IMR-90 (cell line): ENCODE measurements at regions not wholly inside any gene's neighbourhood (a gene's known extent, or its start where the extent isn't known, plus 50 kb on each side); places are given as distances from the start of the nearest gene placed in this dataset.

ENCODE experiments used
- ATAC-seq: fragments of 200-7000 bp; cut with Tn5 transposase; 2 replicates; pipeline ENCODE4 v1.9.1; 2020; ENCODE audit warnings: low read depth, mild to moderate bottlenecking, moderate library complexity
- BruUV-seq: library from RNA; stranded (reverse); fragments of 400-500 nt; replicated peaks from 2 replicates; lab custom pipeline; 2021; lab: Mats Ljungman, UMichigan
- CTCF ChIA-PET: fragments of 300-600 bp; formaldehyde crosslinking; extraction: SDS; loops from one replicate; lab custom pipeline; 2021; ENCODE audit warnings: antibody characterized with exemption; lab: Yijun Ruan, JAX
- POLR2A ChIA-PET: fragments of 300-600 bp; sonication (Branson Sonifier 250); formaldehyde crosslinking; loops from one replicate; lab custom pipeline; 2022; ENCODE audit warnings: antibody characterized with exemption; ENCODE audit not compliant: unreplicated experiment; lab: Charles Lee
- DNase-seq: peaks from one replicate; pipeline ENCODE4 v3.0.0; 2013
- H2AFZ ChIP-seq: replicated peaks from 2 replicates; pipeline ENCODE3; 2013; ENCODE audit warnings: low read length, mild to moderate bottlenecking; ENCODE audit not compliant: poor library complexity
- H2AK5ac ChIP-seq: 2 replicates; pipeline ENCODE4 v1.6.1; 2013; ENCODE audit warnings: low read depth, low read length, inconsistent platforms
- H2AK9ac ChIP-seq: replicated peaks from 2 replicates; pipeline ENCODE3; 2013; ENCODE audit warnings: mild to moderate bottlenecking, low read depth, low read length, moderate library complexity; ENCODE audit not compliant: poor library complexity
- H2BK120ac ChIP-seq: 2 replicates; pipeline ENCODE4 v1.6.1; 2013; ENCODE audit warnings: low read depth, low read length, inconsistent platforms
- H2BK15ac ChIP-seq: 3 replicates; pipeline ENCODE4 v1.6.1; 2013; ENCODE audit warnings: low read depth, low read length, inconsistent platforms
- H2BK20ac ChIP-seq: 2 replicates; pipeline ENCODE4 v1.6.1; 2013; ENCODE audit warnings: low read depth, mild to moderate bottlenecking, inconsistent platforms, low read length, moderate library complexity
- H2BK5ac ChIP-seq: 2 replicates; pipeline ENCODE4 v1.6.1; 2013; ENCODE audit warnings: mild to moderate bottlenecking, low read depth, low read length, inconsistent platforms; ENCODE audit not compliant: poor library complexity, severe bottlenecking
- H3K14ac ChIP-seq: replicated peaks from 2 replicates; pipeline ENCODE4 v1.6.1; 2013; ENCODE audit warnings: low read depth, low read length, inconsistent platforms
- H3K18ac ChIP-seq: 2 replicates; pipeline ENCODE4 v1.6.1; 2013; ENCODE audit warnings: low read depth, low read length, control low read depth
- H3K23ac ChIP-seq: 2 replicates; pipeline ENCODE4 v1.6.1; 2013; ENCODE audit warnings: low read depth, low read length, inconsistent platforms
- H3K27ac ChIP-seq: 2 replicates; pipeline ENCODE4 v1.5.1; 2013; ENCODE audit warnings: mild to moderate bottlenecking, control low read depth, low read length; ENCODE audit not compliant: insufficient read depth
- H3K27me3 ChIP-seq: 2 replicates; pipeline ENCODE4 v1.6.1; 2013; ENCODE audit warnings: low read length; ENCODE audit not compliant: control insufficient read depth, insufficient read depth
- H3K36me3 ChIP-seq: 2 replicates; pipeline ENCODE4 v1.6.1; 2013; ENCODE audit warnings: low read length, mixed read lengths; ENCODE audit not compliant: control insufficient read depth, insufficient read depth
- H3K4ac ChIP-seq: 2 replicates; pipeline ENCODE4 v1.6.1; 2013; ENCODE audit warnings: low read depth, low read length, inconsistent platforms
- H3K4me1 ChIP-seq: 2 replicates; pipeline ENCODE4 v1.6.1; 2013; ENCODE audit warnings: low read length, mixed read lengths; ENCODE audit not compliant: control insufficient read depth, insufficient read depth
- H3K4me2 ChIP-seq: 2 replicates; pipeline ENCODE4 v1.6.1; 2013; ENCODE audit warnings: low read depth, mild to moderate bottlenecking, control low read depth, low read length, moderate library complexity
- H3K4me3 ChIP-seq: 2 replicates; pipeline ENCODE4 v1.5.1; 2013; ENCODE audit warnings: low read depth, mild to moderate bottlenecking, control low read depth, low read length, moderate library complexity; ENCODE audit not compliant: insufficient read depth
- H3K56ac ChIP-seq: 2 replicates; pipeline ENCODE4 v1.6.1; 2013; ENCODE audit warnings: low read length, inconsistent platforms; ENCODE audit not compliant: insufficient read depth; ENCODE audit errors: extremely low read depth
- H3K79me1 ChIP-seq, 2 experiments: 2 replicates each; pipeline ENCODE4 v1.6.1; 2013; ENCODE audit warnings: low read length in 2 of 2, inconsistent platforms in 1 of 2, low read depth in 1 of 2
- H3K9ac ChIP-seq: 2 replicates; pipeline ENCODE4 v1.6.1; 2013; ENCODE audit warnings: low read depth, low read length, control low read depth
- H3K9me1 ChIP-seq: 2 replicates; pipeline ENCODE4 v1.6.1; 2013; ENCODE audit warnings: low read length, inconsistent platforms; ENCODE audit not compliant: insufficient read depth
- H3K9me3 ChIP-seq: 2 replicates; pipeline ENCODE4 v1.6.1; 2013; ENCODE audit warnings: low read length; ENCODE audit not compliant: control insufficient read depth, insufficient read depth
- H4K20me1 ChIP-seq: 2 replicates; pipeline ENCODE4 v1.6.1; 2013; ENCODE audit warnings: low read length, inconsistent platforms; ENCODE audit not compliant: insufficient read depth
- H4K5ac ChIP-seq: 2 replicates; pipeline ENCODE4 v1.6.1; 2013; ENCODE audit warnings: mild to moderate bottlenecking, low read depth, low read length, control low read depth
- H4K8ac ChIP-seq, 2 experiments: 2 replicates each; pipeline ENCODE4 v1.6.1; 2013; ENCODE audit warnings: low read depth in 2 of 2, low read length in 2 of 2, control low read depth in 1 of 2, inconsistent platforms in 1 of 2
- H4K91ac ChIP-seq: 2 replicates; pipeline ENCODE4 v1.6.1; 2013; ENCODE audit warnings: low read depth, low read length, inconsistent platforms; ENCODE audit not compliant: insufficient read depth
- BHLHE40 ChIP-seq: fragments of 150-350 bp; IDR thresholded peaks from 2 replicates; pipeline ENCODE4 v1.6.1; 2016; ENCODE audit warnings: mild to moderate bottlenecking, low read depth, low read length
- CEBPB ChIP-seq: IDR thresholded peaks from 2 replicates; pipeline ENCODE4 v1.6.1; 2012; ENCODE audit warnings: low read depth, low read length, improper control_type of control experiment
- CHD1 ChIP-seq: IDR thresholded peaks from 2 replicates; pipeline ENCODE4 v1.6.1; 2012; ENCODE audit warnings: low read depth, low read length, improper control_type of control experiment
- FOS ChIP-seq: fragments of 150-350 bp; IDR thresholded peaks from 2 replicates; pipeline ENCODE4 v1.6.1; 2016; ENCODE audit warnings: low read depth, low read length
- MAFK ChIP-seq: IDR thresholded peaks from 2 replicates; pipeline ENCODE4 v1.6.1; 2012; ENCODE audit warnings: low read depth, low read length, improper control_type of control experiment
- MAZ ChIP-seq: IDR thresholded peaks from 2 replicates; pipeline ENCODE4 v1.6.1; 2012; ENCODE audit warnings: low read depth, mild to moderate bottlenecking, low read length, improper control_type of control experiment, moderate library complexity, borderline replicate concordance
- MXI1 ChIP-seq: IDR thresholded peaks from 2 replicates; pipeline ENCODE4 v1.6.1; 2012; ENCODE audit warnings: low read depth, mild to moderate bottlenecking, low read length, moderate library complexity, borderline replicate concordance
- NFE2L2 ChIP-seq: fragments of 150-350 bp; IDR thresholded peaks from 2 replicates; pipeline ENCODE4 v1.6.1; 2016; ENCODE audit warnings: low read depth, mild to moderate bottlenecking, low read length
- POLR2A ChIP-seq: IDR thresholded peaks from 2 replicates; pipeline ENCODE4 v1.6.1; 2012; ENCODE audit warnings: mild to moderate bottlenecking, low read depth, low read length
- RAD21 ChIP-seq: IDR thresholded peaks from 2 replicates; pipeline ENCODE4 v1.6.1; 2012; ENCODE audit warnings: low read length, improper control_type of control experiment
- RCOR1 ChIP-seq: IDR thresholded peaks from 2 replicates; pipeline ENCODE4 v1.6.1; 2012; ENCODE audit warnings: mild to moderate bottlenecking, low read length, improper control_type of control experiment; ENCODE audit not compliant: insufficient replicate concordance
- RFX5 ChIP-seq: IDR thresholded peaks from 2 replicates; pipeline ENCODE4 v1.8.0; 2012; ENCODE audit warnings: low read depth, mild to moderate bottlenecking, low read length, moderate library complexity
- SMC3 ChIP-seq: fragments of 150-350 bp; IDR thresholded peaks from 2 replicates; pipeline ENCODE4 v1.6.1; 2016; ENCODE audit warnings: low read depth, mild to moderate bottlenecking, antibody characterized with exemption, low read length, moderate library complexity
- WGBS, 2 experiments: methylation state at CpG; one replicate each; pipeline versions ENCODE4 v1.1.5 to v1.1.7; 2013; ENCODE audit warnings: missing lambda C conversion rate in 2 of 2; ENCODE audit not compliant: insufficient read length in 1 of 2; ENCODE audit errors: extremely low coverage in 2 of 2; 5-methylcytosine and 5-hydroxymethylcytosine counted together
- dilution Hi-C: fragments of 300-500 bp; cut with HindIII; formaldehyde crosslinking; loops from one replicate; pipeline ENCODE4 v1.14.3; 2018; ENCODE audit warnings: low sequenced_read_pairs; ENCODE audit not compliant: unreplicated experiment
- in situ Hi-C: fragments of 300-500 bp; cut with MboI; formaldehyde crosslinking; loops from 3 replicates; pipeline ENCODE4 v1.14.3; 2019; ENCODE audit warnings: low sequenced_read_pairs, inconsistent platforms, mixed read lengths
- intact Hi-C: fragments of 100-400 bp; cut with micrococcal nuclease; formaldehyde crosslinking; loops from 2 replicates; pipeline ENCODE4 v1.10.0; 2022
- TF ChIP-seq, protein P1 (sequence below): fragments of 150-350 bp; IDR thresholded peaks from 2 replicates; pipeline ENCODE4 v1.6.1; 2017; ENCODE audit warnings: mild to moderate bottlenecking, antibody characterized with exemption, low read length, low read depth
- TF ChIP-seq, protein P2 (sequence below): fragments of 150-350 bp; IDR thresholded peaks from 2 replicates; pipeline ENCODE4 v1.6.1; 2016; ENCODE audit warnings: low read depth, mild to moderate bottlenecking, low read length, moderate library complexity, borderline replicate concordance
- TF ChIP-seq, protein P3 (sequence below): conservative IDR thresholded peaks from 2 replicates; pipeline ENCODE4 v1.5.1; 2012; ENCODE audit warnings: mild to moderate bottlenecking, low read depth, low read length, improper control_type of control experiment

DNA sequence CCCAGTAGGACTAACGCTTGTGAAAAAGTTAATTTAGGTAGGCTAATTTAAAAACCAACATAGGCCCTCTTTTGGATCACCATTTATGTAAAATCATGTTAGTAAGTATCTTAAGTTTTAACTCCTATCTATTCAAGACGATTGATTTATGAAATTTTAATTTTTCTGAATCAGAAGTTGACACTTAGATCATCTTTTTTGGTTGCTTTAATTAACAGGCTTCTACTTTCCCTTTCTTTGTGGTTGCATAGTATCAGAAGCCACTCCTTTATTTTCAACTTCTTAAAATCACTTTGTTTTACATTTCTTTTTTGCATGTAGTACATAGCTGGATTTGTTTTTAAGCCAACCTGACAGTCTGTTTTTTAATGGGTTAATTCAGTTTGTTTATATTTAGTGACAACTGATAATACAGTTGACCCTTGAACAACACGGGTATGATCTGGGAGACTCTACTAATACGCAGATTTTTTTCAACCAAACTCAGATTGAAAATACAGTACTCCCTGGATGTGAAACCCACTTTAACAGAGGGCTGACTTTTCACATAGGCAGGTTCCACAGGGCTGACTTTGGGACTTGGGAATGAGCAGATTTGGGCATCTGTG is 69.7 kb upstream of the SYPL1 start:
- Histone ChIP-seq H4K20me1 (no peaks in the 10 kb centered on the region), H2AK9ac (no peak overlapping the region), H4K91ac (no peak overlapping the region), H2AK5ac (no peak overlapping the region), H2AFZ (no peak overlapping the region), H3K4me3 (no peak overlapping the region), H3K9me3 (no peaks in the 10 kb centered on the region), H3K18ac (no peak overlapping the region), H3K4me1 (peaks cover 5% of the 10 kb centered on the region; the same call in 1 of the 2 replicates), H3K9me1 (no peaks in the 10 kb centered on the region), H3K36me3 (no peaks in the 10 kb centered on the region), H3K9ac (no peak overlapping the region), H2BK120ac (no peak overlapping the region), H3K4ac (no peak overlapping the region), H3K56ac (no peak overlapping the region), H3K14ac (no peak overlapping the region), H4K8ac (no peak overlapping the region), H2BK5ac (no peak overlapping the region), H2BK15ac (no peak overlapping the region), H3K23ac (no peak overlapping the region), H3K79me1 (no peaks in the 10 kb centered on the region), H3K4me2 (no peak overlapping the region), H3K27me3 (no peaks in the 10 kb centered on the region), H2BK20ac (no peak overlapping the region), H3K27ac (no peak overlapping the region), H4K5ac (no peak overlapping the region)
- no CpG with 5 or more reads among the region's 4 CpGs for WGBS, 2 experiments
- ChIA-PET CTCF (no interaction called here), POLR2A (no interaction called here)
- dilution Hi-C loops (no loop called here), intact Hi-C loops (no loop called here), in situ Hi-C loops (no loop called here)
- DNase-seq (no peak), ATAC-seq (no peak)
- no TSS peak for BruUV-seq
- no peak for TF ChIP-seq RAD21
- TF ChIP-seq MAZ, result no peak
- no peak for TF ChIP-seq NFE2L2
- TF ChIP-seq RFX5, result no peak
- TF ChIP-seq FOS, result no peak
- TF ChIP-seq CEBPB, result no peak
- TF ChIP-seq, protein P1, sequence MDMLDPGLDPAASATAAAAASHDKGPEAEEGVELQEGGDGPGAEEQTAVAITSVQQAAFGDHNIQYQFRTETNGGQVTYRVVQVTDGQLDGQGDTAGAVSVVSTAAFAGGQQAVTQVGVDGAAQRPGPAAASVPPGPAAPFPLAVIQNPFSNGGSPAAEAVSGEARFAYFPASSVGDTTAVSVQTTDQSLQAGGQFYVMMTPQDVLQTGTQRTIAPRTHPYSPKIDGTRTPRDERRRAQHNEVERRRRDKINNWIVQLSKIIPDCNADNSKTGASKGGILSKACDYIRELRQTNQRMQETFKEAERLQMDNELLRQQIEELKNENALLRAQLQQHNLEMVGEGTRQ, result no peak
- TF ChIP-seq, protein P2, sequence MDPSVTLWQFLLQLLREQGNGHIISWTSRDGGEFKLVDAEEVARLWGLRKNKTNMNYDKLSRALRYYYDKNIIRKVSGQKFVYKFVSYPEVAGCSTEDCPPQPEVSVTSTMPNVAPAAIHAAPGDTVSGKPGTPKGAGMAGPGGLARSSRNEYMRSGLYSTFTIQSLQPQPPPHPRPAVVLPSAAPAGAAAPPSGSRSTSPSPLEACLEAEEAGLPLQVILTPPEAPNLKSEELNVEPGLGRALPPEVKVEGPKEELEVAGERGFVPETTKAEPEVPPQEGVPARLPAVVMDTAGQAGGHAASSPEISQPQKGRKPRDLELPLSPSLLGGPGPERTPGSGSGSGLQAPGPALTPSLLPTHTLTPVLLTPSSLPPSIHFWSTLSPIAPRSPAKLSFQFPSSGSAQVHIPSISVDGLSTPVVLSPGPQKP, result no peak
- TF ChIP-seq RCOR1, result no peak
- no peak for TF ChIP-seq CHD1
- TF ChIP-seq BHLHE40, result no peak
- no peak for TF ChIP-seq MAFK
- TF ChIP-seq POLR2A, result no peak
- TF ChIP-seq MXI1, result no peak
- no peak for TF ChIP-seq SMC3
- TF ChIP-seq, protein P3, sequence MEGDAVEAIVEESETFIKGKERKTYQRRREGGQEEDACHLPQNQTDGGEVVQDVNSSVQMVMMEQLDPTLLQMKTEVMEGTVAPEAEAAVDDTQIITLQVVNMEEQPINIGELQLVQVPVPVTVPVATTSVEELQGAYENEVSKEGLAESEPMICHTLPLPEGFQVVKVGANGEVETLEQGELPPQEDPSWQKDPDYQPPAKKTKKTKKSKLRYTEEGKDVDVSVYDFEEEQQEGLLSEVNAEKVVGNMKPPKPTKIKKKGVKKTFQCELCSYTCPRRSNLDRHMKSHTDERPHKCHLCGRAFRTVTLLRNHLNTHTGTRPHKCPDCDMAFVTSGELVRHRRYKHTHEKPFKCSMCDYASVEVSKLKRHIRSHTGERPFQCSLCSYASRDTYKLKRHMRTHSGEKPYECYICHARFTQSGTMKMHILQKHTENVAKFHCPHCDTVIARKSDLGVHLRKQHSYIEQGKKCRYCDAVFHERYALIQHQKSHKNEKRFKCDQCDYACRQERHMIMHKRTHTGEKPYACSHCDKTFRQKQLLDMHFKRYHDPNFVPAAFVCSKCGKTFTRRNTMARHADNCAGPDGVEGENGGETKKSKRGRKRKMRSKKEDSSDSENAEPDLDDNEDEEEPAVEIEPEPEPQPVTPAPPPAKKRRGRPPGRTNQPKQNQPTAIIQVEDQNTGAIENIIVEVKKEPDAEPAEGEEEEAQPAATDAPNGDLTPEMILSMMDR, result no peak
